EH (cell line): ENCODE measurements at regions not wholly inside any gene's neighbourhood (a gene's known extent, or its start where the extent isn't known, plus 50 kb on each side); places are given as distances from the start of the nearest gene placed in this dataset.
A peak's percentile ranks its signal among the peaks of the same experiment; 100 is the strongest.

Experiments used
- DNase-seq: peaks from one replicate; pipeline ENCODE4 v3.0.0-alpha.2; 2015; ENCODE audit warnings: low read depth

GRCh38 chr20:39825950-39826349, 863.1 kb downstream of the MAFB start:
- DNase-seq = peak; percentile 66

- DNase-seq = no peak
Observed at GRCh38 chr20:39825524-39825923, 863.4 kb downstream of the DHX35 start.

GRCh38 chr20:39823224-39823623, 861.1 kb downstream of the DHX35 start:
- DNase-seq = peak; percentile 95

- peak; percentile 73 for DNase-seq
Observed at GRCh38 chr20:39822667-39823066, 860.5 kb downstream of the DHX35 start.

GRCh38 chr20:39813190-39813829, 851.2 kb downstream of the DHX35 start:
- no peak for DNase-seq

- no peak for DNase-seq
Observed at GRCh38 chr20:39812116-39812515, 850.0 kb downstream of the DHX35 start.

- DNase-seq = no peak
Observed at GRCh38 chr20:39810309-39810708, 848.2 kb downstream of the DHX35 start.

- no peak for DNase-seq
Observed at GRCh38 chr20:39808613-39809012, 846.5 kb downstream of the DHX35 start.

GRCh38 chr20:39800548-39800947, 838.4 kb downstream of the DHX35 start:
- peak; percentile 77 for DNase-seq

- peak; percentile 64 for DNase-seq
Observed at GRCh38 chr20:39800111-39800510, 838.0 kb downstream of the DHX35 start.

GRCh38 chr20:39799366-39799965, 837.3 kb downstream of the DHX35 start:
- no peak for DNase-seq

GRCh38 chr20:39795401-39796272, 833.5 kb downstream of the DHX35 start:
- peak; percentile 13 for DNase-seq

GRCh38 chr20:39792334-39792733, 830.2 kb downstream of the DHX35 start:
- no peak for DNase-seq

GRCh38 chr20:39789411-39789810, 827.3 kb downstream of the DHX35 start:
- no peak for DNase-seq

GRCh38 chr20:39785252-39785917, 823.2 kb downstream of the DHX35 start:
- DNase-seq = no peak

- DNase-seq = no peak
Observed at GRCh38 chr20:39784693-39785092, 822.5 kb downstream of the DHX35 start.

- DNase-seq = peak; percentile 35
Observed at GRCh38 chr20:39778847-39779604, 816.9 kb downstream of the DHX35 start.

- no peak for DNase-seq
Observed at GRCh38 chr20:39778431-39778830, 816.3 kb downstream of the DHX35 start.

GRCh38 chr20:39777610-39778009, 815.5 kb downstream of the DHX35 start:
- DNase-seq = no peak

GRCh38 chr20:39775110-39775509, 813.0 kb downstream of the DHX35 start:
- DNase-seq = peak; percentile 62

- DNase-seq = peak; percentile 55
Observed at GRCh38 chr20:39773380-39774000, 811.3 kb downstream of the DHX35 start.
